Brain microvascular endothelial cell (primary cell): ENCODE measurements at regions not wholly inside any gene's neighbourhood (a gene's known extent, or its start where the extent isn't known, plus 50 kb on each side); places are given as distances from the start of the nearest gene placed in this dataset.
"Not testable (repeated sequence)": the region's sequence is repeated elsewhere in the genome, so short reads cannot be mapped to it uniquely, and the experiment has no call there.

Experiments used
- DNase-seq: peaks from one replicate; pipeline ENCODE4 v3.0.0-alpha.2; 2020
- H3K27ac ChIP-seq: fragments of 250-450 bp; sonication (Bioruptor Pico); 2 replicates; pipeline ENCODE4 v1.5.1; 2020; ENCODE audit warnings: mild to moderate bottlenecking, moderate library complexity
- H3K27me3 ChIP-seq: fragments of 250-450 bp; sonication (Bioruptor Pico); replicated peaks from 2 replicates; pipeline ENCODE4 v1.5.1; 2020; ENCODE audit warnings: mild to moderate bottlenecking
- H3K36me3 ChIP-seq: fragments of 250-450 bp; sonication (Bioruptor Pico); replicated peaks from 2 replicates; pipeline ENCODE4 v1.5.1; 2020; ENCODE audit warnings: mild to moderate bottlenecking
- H3K4me3 ChIP-seq: 2 replicates; pipeline ENCODE4 v1.5.1; 2011; ENCODE audit warnings: low read depth, mild to moderate bottlenecking, control low read depth, low read length, moderate library complexity
- in situ Hi-C: cut with HindIII; loops from 2 replicates; pipeline ENCODE4 v1.10.0; 2017; ENCODE audit warnings: low sequenced_read_pairs, low pct_ligation_motif_present
- TF ChIP-seq, protein P1 (sequence below): IDR thresholded peaks from 2 replicates; pipeline ENCODE4 v1.5.1; 2011; ENCODE audit warnings: low read depth, mild to moderate bottlenecking, moderate library complexity, low read length, control low read depth, inconsistent platforms; ENCODE audit errors: missing control alignments

DNA sequence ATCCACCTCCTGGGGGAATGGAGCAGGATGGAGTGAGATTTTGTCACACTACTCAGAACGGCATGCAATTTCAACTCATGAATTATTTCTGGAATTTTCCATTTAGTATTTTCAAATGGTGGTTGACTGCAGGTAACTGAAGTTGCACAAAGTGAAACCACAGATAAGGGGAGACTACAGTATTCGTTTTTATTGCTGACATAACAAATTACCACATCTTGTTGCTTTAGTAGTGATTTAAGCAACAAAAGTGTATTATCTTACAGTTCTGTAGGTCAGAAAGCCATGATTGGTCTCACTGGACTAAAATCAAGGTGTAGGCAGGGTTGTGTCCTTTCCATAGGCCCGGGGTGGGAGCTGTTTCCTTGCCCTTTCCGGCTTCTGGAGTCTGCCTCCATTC lies 133.4 kb upstream of the B3GAT2 start:
- TF ChIP-seq, protein P1, sequence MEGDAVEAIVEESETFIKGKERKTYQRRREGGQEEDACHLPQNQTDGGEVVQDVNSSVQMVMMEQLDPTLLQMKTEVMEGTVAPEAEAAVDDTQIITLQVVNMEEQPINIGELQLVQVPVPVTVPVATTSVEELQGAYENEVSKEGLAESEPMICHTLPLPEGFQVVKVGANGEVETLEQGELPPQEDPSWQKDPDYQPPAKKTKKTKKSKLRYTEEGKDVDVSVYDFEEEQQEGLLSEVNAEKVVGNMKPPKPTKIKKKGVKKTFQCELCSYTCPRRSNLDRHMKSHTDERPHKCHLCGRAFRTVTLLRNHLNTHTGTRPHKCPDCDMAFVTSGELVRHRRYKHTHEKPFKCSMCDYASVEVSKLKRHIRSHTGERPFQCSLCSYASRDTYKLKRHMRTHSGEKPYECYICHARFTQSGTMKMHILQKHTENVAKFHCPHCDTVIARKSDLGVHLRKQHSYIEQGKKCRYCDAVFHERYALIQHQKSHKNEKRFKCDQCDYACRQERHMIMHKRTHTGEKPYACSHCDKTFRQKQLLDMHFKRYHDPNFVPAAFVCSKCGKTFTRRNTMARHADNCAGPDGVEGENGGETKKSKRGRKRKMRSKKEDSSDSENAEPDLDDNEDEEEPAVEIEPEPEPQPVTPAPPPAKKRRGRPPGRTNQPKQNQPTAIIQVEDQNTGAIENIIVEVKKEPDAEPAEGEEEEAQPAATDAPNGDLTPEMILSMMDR, result no peak
- in situ Hi-C loops, result no loop called here

DNA sequence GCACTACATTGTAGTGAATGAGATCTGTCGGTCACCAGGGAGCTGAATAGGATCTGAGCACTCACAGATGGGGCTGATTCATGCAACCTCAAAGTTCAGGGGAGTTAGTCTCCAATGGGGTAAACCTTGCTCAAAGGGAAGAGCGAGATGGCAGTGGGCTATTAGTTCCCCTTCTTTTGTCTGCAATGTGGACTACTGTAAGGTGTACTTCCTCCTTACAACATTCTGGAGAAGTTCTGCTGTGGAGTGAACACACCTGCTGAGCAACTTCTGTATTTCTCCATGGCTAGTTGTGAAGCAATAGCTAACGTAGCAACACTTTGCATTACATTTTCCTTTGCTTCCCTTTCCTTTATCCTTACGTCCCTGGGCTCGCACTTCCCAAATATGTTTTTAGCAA lies 134.3 kb upstream of the B3GAT2 start:
- Histone ChIP-seq H3K27me3 (no peaks in the 10 kb centered on the region), H3K36me3 (no peaks in the 10 kb centered on the region), H3K27ac (no peak overlapping the region), H3K4me3 (no peak overlapping the region)
- no peak for DNase-seq
- TF ChIP-seq, protein P1, result no peak
- in situ Hi-C loops, result no loop called here

More for the DNA sequence above, 133.4 kb upstream of the B3GAT2 start:
- no peak for DNase-seq
- Histone ChIP-seq H3K4me3 (no peak overlapping the region), H3K27me3 (no peaks in the 10 kb centered on the region), H3K27ac (no peak overlapping the region), H3K36me3 (no peaks in the 10 kb centered on the region)

DNA sequence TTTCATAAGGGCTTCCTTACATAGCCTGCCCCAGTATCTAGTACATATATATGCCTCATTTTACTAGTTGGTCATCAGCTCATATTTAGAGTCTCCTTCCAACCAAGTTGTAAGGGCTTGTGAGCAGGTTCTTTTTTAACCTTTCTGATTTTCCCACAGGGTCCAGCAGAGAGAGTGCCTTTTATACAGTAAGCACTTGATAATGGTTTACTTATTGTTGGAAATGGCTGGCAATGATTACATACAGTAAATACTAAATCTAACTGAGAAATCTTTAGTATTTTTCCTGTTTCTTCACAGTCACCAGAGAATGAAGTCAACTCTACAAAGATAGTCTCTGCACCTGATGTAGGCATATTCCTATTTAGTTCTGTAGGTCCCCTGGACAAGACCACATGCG lies 135.1 kb upstream of the B3GAT2 start:
- in situ Hi-C loops, result no loop called here
- H3K27ac ChIP-seq, result no peak overlapping the region

DNA sequence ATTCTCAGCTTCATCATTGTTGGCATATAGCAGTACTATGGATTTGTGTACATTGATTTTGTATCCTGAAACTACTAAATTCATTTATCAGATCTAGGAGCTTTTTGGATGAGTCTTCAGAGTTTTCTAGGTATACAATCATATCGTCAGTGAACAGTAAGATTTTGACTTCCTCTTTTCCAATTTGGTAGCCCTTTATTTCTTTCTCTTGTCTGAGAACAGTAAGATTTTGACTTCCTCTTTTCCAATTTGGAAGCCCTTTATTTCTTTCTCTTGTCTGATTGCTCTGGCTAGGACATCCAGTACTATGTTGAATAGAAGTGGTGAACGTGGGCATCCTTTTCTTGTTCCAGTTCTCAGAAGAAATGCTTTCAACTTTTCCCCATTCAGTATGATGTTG lies 140.4 kb upstream of the B3GAT2 start:
- H3K27me3 ChIP-seq, H3K27ac ChIP-seq, H3K36me3 ChIP-seq, DNase-seq, in situ Hi-C loops, H3K4me3 ChIP-seq: not testable (repeated sequence)

More for the DNA sequence above, 135.1 kb upstream of the B3GAT2 start:
- H3K4me3 ChIP-seq, result no peak overlapping the region
- DNase-seq, result no peak
- H3K27me3 ChIP-seq, result no peaks in the 10 kb centered on the region
- no peaks in the 10 kb centered on the region for H3K36me3 ChIP-seq
- TF ChIP-seq, protein P1, result no peak

DNA sequence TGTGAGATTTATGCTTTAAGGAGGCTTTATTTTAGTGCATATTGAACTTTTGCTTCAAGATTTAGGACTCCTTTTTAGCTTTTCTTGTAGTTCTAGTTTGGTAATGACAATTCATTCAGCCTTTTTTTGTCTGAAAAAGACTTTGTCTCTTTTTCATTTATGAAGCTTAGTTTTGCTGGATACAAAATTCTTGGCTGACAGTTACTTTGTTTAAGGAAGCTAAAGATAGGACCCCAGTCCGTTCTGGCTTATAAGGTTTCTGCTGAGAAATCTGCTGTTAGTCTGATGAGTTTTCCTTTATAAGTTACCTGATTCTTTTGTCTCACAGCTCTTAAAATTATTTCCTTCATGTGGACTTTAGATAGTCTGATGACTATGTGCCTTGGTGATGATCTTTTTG lies 142.8 kb upstream of the B3GAT2 start:
- DNase-seq, result no peak
- H3K36me3 ChIP-seq, result no peaks in the 10 kb centered on the region
- in situ Hi-C loops, result no loop called here
- no peaks in the 10 kb centered on the region for H3K27me3 ChIP-seq
- TF ChIP-seq, protein P1, result no peak
- no peak overlapping the region for H3K27ac ChIP-seq
- H3K4me3 ChIP-seq, result no peak overlapping the region

DNA sequence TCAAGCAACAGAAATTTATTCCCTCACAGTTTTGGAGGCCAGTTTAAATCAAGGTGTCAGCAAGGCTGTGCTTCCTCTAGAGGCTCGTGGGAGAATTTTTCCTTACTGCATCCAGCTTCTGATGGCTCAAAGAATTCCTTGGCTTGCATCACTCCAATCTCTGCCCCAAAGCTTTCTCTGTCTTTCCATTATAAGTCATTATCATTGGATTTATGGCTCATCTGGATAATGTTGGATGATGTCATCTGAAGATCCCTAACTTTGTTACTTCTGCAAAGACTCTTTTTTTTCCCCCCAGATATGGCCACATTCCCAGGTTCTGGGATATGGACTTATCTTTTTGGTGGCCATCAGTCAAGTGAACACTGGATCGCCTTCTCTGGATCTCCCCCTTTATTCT lies 146.3 kb upstream of the B3GAT2 start:
- in situ Hi-C loops, result no loop called here
- Histone ChIP-seq H3K4me3 (no peak overlapping the region), H3K36me3 (no peaks in the 10 kb centered on the region), H3K27ac (no peak overlapping the region), H3K27me3 (no peaks in the 10 kb centered on the region)
- TF ChIP-seq, protein P1, result no peak
- no peak for DNase-seq
